ENCODE measurements at regions not wholly inside any gene's neighbourhood (a gene's known extent, or its start where the extent isn't known, plus 50 kb on each side); places are given as distances from the start of the nearest gene placed in this dataset.

DNA sequence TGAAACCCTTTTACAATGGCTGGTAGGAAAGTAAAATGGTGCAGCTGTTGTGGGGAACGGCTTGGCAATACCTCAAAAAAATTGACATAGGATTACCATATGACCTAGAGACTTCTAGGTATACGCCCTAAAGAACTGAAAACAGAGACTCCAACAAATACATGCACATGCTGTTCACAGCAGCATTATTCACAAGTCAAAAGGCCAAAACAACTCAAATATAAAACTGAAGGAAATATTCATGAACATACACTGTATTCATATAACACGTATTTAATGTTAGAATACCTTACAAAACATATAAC, 74.6 kb downstream of the FOXA2 start:
- TF ChIP-seq, protein P1, sequence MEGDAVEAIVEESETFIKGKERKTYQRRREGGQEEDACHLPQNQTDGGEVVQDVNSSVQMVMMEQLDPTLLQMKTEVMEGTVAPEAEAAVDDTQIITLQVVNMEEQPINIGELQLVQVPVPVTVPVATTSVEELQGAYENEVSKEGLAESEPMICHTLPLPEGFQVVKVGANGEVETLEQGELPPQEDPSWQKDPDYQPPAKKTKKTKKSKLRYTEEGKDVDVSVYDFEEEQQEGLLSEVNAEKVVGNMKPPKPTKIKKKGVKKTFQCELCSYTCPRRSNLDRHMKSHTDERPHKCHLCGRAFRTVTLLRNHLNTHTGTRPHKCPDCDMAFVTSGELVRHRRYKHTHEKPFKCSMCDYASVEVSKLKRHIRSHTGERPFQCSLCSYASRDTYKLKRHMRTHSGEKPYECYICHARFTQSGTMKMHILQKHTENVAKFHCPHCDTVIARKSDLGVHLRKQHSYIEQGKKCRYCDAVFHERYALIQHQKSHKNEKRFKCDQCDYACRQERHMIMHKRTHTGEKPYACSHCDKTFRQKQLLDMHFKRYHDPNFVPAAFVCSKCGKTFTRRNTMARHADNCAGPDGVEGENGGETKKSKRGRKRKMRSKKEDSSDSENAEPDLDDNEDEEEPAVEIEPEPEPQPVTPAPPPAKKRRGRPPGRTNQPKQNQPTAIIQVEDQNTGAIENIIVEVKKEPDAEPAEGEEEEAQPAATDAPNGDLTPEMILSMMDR (IDR thresholded peaks at IDR 0.05; ENCODE audit: low read depth, low read length, poor library complexity, severe bottlenecking) = no peak
- no peak for TF ChIP-seq EZH2phosphoT487 (IDR thresholded peaks at IDR 0.05; ENCODE audit: borderline replicate concordance, low read length)

Data from DOHH2 (cell line).